ENCODE measurements at regions not wholly inside any gene's neighbourhood (a gene's known extent, or its start where the extent isn't known, plus 50 kb on each side); places are given as distances from the start of the nearest gene placed in this dataset.

DNA sequence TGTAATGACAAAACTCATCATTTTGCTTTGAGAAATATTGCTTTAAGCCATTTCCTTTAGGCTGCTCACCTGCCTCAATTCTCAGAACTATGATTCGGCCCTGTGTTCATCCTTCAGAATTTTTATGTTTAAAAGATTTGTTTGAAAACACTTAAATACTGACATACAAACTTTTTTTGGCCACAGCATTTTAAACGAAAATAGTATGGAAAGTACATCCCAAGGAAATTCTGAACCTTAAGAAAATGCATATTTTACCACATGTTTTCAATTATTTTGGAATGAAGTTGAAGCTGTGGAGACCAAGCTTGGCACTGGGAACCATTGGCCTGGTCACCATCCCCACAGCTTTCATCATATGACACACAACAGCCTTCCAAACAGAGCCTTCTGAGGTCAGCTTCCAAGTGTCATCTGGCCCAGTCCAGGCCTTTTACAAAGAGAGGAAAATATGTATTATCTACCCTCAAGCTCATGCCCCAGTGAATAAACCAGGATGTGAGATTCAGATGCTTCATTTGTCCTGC, 83.3 kb downstream of the SOD2 start:
- TF ChIP-seq, protein P1, sequence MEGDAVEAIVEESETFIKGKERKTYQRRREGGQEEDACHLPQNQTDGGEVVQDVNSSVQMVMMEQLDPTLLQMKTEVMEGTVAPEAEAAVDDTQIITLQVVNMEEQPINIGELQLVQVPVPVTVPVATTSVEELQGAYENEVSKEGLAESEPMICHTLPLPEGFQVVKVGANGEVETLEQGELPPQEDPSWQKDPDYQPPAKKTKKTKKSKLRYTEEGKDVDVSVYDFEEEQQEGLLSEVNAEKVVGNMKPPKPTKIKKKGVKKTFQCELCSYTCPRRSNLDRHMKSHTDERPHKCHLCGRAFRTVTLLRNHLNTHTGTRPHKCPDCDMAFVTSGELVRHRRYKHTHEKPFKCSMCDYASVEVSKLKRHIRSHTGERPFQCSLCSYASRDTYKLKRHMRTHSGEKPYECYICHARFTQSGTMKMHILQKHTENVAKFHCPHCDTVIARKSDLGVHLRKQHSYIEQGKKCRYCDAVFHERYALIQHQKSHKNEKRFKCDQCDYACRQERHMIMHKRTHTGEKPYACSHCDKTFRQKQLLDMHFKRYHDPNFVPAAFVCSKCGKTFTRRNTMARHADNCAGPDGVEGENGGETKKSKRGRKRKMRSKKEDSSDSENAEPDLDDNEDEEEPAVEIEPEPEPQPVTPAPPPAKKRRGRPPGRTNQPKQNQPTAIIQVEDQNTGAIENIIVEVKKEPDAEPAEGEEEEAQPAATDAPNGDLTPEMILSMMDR (tag by site-specific recombination; IDR thresholded peaks at IDR 0.05): no peak
- TF ChIP-seq, protein P2, sequence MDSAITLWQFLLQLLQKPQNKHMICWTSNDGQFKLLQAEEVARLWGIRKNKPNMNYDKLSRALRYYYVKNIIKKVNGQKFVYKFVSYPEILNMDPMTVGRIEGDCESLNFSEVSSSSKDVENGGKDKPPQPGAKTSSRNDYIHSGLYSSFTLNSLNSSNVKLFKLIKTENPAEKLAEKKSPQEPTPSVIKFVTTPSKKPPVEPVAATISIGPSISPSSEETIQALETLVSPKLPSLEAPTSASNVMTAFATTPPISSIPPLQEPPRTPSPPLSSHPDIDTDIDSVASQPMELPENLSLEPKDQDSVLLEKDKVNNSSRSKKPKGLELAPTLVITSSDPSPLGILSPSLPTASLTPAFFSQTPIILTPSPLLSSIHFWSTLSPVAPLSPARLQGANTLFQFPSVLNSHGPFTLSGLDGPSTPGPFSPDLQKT (IDR thresholded peaks at IDR 0.05; ENCODE audit: borderline replicate concordance, low read depth, low read length): no peak
- TF ChIP-seq, protein P3, sequence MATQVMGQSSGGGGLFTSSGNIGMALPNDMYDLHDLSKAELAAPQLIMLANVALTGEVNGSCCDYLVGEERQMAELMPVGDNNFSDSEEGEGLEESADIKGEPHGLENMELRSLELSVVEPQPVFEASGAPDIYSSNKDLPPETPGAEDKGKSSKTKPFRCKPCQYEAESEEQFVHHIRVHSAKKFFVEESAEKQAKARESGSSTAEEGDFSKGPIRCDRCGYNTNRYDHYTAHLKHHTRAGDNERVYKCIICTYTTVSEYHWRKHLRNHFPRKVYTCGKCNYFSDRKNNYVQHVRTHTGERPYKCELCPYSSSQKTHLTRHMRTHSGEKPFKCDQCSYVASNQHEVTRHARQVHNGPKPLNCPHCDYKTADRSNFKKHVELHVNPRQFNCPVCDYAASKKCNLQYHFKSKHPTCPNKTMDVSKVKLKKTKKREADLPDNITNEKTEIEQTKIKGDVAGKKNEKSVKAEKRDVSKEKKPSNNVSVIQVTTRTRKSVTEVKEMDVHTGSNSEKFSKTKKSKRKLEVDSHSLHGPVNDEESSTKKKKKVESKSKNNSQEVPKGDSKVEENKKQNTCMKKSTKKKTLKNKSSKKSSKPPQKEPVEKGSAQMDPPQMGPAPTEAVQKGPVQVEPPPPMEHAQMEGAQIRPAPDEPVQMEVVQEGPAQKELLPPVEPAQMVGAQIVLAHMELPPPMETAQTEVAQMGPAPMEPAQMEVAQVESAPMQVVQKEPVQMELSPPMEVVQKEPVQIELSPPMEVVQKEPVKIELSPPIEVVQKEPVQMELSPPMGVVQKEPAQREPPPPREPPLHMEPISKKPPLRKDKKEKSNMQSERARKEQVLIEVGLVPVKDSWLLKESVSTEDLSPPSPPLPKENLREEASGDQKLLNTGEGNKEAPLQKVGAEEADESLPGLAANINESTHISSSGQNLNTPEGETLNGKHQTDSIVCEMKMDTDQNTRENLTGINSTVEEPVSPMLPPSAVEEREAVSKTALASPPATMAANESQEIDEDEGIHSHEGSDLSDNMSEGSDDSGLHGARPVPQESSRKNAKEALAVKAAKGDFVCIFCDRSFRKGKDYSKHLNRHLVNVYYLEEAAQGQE (tag by site-specific recombination; IDR thresholded peaks at IDR 0.05): no peak
- TF ChIP-seq, protein P4, sequence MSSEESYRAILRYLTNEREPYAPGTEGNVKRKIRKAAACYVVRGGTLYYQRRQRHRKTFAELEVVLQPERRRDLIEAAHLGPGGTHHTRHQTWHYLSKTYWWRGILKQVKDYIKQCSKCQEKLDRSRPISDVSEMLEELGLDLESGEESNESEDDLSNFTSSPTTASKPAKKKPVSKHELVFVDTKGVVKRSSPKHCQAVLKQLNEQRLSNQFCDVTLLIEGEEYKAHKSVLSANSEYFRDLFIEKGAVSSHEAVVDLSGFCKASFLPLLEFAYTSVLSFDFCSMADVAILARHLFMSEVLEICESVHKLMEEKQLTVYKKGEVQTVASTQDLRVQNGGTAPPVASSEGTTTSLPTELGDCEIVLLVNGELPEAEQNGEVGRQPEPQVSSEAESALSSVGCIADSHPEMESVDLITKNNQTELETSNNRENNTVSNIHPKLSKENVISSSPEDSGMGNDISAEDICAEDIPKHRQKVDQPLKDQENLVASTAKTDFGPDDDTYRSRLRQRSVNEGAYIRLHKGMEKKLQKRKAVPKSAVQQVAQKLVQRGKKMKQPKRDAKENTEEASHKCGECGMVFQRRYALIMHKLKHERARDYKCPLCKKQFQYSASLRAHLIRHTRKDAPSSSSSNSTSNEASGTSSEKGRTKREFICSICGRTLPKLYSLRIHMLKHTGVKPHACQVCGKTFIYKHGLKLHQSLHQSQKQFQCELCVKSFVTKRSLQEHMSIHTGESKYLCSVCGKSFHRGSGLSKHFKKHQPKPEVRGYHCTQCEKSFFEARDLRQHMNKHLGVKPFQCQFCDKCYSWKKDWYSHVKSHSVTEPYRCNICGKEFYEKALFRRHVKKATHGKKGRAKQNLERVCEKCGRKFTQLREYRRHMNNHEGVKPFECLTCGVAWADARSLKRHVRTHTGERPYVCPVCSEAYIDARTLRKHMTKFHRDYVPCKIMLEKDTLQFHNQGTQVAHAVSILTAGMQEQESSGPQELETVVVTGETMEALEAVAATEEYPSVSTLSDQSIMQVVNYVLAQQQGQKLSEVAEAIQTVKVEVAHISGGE (tag by site-specific recombination; conservative IDR thresholded peaks at IDR 0.05; ENCODE audit: low read depth): no peak
- TF ChIP-seq ZNF423 (tag by site-specific recombination; IDR thresholded peaks at IDR 0.05) (no peak), ZNF121 (tag by site-specific recombination; IDR thresholded peaks at IDR 0.05) (no peak), TCF7L2 (IDR thresholded peaks at IDR 0.05; ENCODE audit: borderline replicate concordance, low read depth, low read length) (no peak), ZNF10 (tag by site-specific recombination; IDR thresholded peaks at IDR 0.05) (no peak), ZNF624 (tag by site-specific recombination; IDR thresholded peaks at IDR 0.05) (no peak)
- TF ChIP-seq, protein P5, sequence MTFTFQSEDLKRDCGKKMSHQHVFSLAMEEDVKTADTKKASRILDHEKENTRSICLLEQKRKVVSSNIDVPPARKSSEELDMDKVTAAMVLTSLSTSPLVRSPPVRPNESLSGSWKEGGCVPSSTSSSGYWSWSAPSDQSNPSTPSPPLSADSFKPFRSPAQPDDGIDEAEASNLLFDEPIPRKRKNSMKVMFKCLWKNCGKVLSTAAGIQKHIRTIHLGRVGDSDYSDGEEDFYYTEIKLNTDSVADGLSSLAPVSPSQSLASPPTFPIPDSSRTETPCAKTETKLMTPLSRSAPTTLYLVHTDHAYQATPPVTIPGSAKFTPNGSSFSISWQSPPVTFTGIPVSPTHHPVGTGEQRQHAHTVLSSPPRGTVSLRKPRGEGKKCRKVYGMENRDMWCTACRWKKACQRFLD (tag by site-specific recombination; IDR thresholded peaks at IDR 0.05): no peak
- TF ChIP-seq, protein P6, sequence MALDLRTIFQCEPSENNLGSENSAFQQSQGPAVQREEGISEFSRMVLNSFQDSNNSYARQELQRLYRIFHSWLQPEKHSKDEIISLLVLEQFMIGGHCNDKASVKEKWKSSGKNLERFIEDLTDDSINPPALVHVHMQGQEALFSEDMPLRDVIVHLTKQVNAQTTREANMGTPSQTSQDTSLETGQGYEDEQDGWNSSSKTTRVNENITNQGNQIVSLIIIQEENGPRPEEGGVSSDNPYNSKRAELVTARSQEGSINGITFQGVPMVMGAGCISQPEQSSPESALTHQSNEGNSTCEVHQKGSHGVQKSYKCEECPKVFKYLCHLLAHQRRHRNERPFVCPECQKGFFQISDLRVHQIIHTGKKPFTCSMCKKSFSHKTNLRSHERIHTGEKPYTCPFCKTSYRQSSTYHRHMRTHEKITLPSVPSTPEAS (tag by site-specific recombination; IDR thresholded peaks at IDR 0.05): no peak
- TF ChIP-seq, protein P7, sequence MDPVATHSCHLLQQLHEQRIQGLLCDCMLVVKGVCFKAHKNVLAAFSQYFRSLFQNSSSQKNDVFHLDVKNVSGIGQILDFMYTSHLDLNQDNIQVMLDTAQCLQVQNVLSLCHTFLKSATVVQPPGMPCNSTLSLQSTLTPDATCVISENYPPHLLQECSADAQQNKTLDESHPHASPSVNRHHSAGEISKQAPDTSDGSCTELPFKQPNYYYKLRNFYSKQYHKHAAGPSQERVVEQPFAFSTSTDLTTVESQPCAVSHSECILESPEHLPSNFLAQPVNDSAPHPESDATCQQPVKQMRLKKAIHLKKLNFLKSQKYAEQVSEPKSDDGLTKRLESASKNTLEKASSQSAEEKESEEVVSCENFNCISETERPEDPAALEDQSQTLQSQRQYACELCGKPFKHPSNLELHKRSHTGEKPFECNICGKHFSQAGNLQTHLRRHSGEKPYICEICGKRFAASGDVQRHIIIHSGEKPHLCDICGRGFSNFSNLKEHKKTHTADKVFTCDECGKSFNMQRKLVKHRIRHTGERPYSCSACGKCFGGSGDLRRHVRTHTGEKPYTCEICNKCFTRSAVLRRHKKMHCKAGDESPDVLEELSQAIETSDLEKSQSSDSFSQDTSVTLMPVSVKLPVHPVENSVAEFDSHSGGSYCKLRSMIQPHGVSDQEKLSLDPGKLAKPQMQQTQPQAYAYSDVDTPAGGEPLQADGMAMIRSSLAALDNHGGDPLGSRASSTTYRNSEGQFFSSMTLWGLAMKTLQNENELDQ (tag by site-specific recombination; IDR thresholded peaks at IDR 0.05; ENCODE audit: low read depth): no peak

All from HEK293 (cell line).